ENCODE measurements at regions not wholly inside any gene's neighbourhood (a gene's known extent, or its start where the extent isn't known, plus 50 kb on each side); places are given as distances from the start of the nearest gene placed in this dataset.
"Not testable (repeated sequence)": the region's sequence is repeated elsewhere in the genome, so short reads cannot be mapped to it uniquely, and the experiment has no call there.

DNA sequence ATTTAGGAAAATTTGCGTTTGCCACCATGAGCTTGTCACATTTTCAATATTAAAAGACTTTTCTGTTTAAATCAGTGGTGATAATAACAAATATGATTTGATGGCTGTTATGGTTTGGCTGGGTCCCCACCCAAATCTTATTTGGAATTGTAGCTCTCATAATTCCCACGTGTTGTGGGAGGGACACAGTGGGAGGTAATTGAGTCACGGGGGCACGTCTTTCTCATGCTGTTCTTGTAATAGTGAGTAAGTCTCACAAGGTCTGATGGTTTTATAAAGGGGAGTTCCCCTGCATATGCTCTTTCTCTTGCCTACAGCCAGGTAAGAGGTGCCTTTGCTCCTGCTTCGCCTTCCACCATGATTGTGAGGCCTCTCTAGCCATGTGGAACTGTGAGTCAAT lies 83.4 kb upstream of the RGPD4 start:
- Histone ChIP-seq H3K27ac (no peak overlapping the region), H3K36me3 (replicated peaks; ENCODE audit: insufficient read depth, low read depth) (no peaks in the 10 kb centered on the region), H2AFZ (no peak overlapping the region), H3K4me1 (ENCODE audit: insufficient read depth) (no peaks in the 10 kb centered on the region), H3K27me3 (no peaks in the 10 kb centered on the region), H3K9me3 (ENCODE audit: low read depth) (no peaks in the 10 kb centered on the region), H4K20me1 (ENCODE audit: insufficient read depth, poor library complexity, severe bottlenecking) (no peaks in the 10 kb centered on the region), H3K4me2 (no peak overlapping the region), H3K4me3 (no peak overlapping the region), H3K79me2 (no peaks in the 10 kb centered on the region), H3K9me2 (replicated peaks; ENCODE audit: insufficient read depth) (no peaks in the 10 kb centered on the region)
- no peak for DNase-seq (ENCODE audit: low spot score)
- no peak for TF ChIP-seq EZH2phosphoT487 (IDR thresholded peaks at IDR 0.05; ENCODE audit: low read depth, severe bottlenecking, unreplicated experiment)
- no peak for TF ChIP-seq EZH2 (IDR thresholded peaks at IDR 0.05; ENCODE audit: borderline replicate concordance)
- TF ChIP-seq, protein P1, sequence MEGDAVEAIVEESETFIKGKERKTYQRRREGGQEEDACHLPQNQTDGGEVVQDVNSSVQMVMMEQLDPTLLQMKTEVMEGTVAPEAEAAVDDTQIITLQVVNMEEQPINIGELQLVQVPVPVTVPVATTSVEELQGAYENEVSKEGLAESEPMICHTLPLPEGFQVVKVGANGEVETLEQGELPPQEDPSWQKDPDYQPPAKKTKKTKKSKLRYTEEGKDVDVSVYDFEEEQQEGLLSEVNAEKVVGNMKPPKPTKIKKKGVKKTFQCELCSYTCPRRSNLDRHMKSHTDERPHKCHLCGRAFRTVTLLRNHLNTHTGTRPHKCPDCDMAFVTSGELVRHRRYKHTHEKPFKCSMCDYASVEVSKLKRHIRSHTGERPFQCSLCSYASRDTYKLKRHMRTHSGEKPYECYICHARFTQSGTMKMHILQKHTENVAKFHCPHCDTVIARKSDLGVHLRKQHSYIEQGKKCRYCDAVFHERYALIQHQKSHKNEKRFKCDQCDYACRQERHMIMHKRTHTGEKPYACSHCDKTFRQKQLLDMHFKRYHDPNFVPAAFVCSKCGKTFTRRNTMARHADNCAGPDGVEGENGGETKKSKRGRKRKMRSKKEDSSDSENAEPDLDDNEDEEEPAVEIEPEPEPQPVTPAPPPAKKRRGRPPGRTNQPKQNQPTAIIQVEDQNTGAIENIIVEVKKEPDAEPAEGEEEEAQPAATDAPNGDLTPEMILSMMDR (IDR thresholded peaks at IDR 0.05; ENCODE audit: poor library complexity), result no peak
- WGBS (ENCODE audit: low lambda C conversion rate, missing lambda C conversion rate), result 80% methylated on average over 5 of the region's 5 CpGs

DNA sequence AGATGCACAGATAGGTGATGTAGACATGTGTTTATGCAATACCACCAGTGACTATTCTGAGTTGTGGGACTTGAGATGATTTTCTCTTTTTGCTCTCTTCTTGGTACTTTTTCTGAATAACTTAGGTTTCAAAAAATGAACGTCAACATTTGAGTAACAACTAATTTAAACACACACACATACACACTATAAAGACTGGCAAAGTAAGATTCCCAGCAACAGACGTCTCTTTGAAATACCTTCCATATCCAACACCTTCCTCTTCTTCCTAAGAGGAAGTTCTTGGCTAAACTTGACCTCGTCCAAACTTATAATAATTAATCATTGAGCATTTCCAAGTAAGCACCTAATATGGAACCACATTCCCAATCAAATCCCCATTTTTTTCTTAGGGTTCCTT lies 81.6 kb upstream of the RGPD4 start:
- no peaks in the 10 kb centered on the region for H4K20me1 ChIP-seq (ENCODE audit: insufficient read depth, poor library complexity, severe bottlenecking)
- no peaks in the 10 kb centered on the region for H3K79me2 ChIP-seq
- no peaks in the 10 kb centered on the region for H3K36me3 ChIP-seq (replicated peaks; ENCODE audit: insufficient read depth, low read depth)
- no peaks in the 10 kb centered on the region for H3K9me2 ChIP-seq (replicated peaks; ENCODE audit: insufficient read depth)
- H3K4me1 ChIP-seq (ENCODE audit: insufficient read depth), result no peaks in the 10 kb centered on the region
- TF ChIP-seq EZH2phosphoT487 (IDR thresholded peaks at IDR 0.05; ENCODE audit: low read depth, severe bottlenecking, unreplicated experiment) (no peak), EZH2 (IDR thresholded peaks at IDR 0.05; ENCODE audit: borderline replicate concordance) (no peak)
- TF ChIP-seq, protein P1 (IDR thresholded peaks at IDR 0.05; ENCODE audit: poor library complexity), result no peak
- 89% methylated on average over 3 of the region's 3 CpGs for WGBS (ENCODE audit: low lambda C conversion rate, missing lambda C conversion rate)
- no peak overlapping the region for H3K27ac ChIP-seq
- H3K4me3 ChIP-seq, result no peak overlapping the region
- H3K4me2 ChIP-seq, result no peak overlapping the region
- H2AFZ ChIP-seq, result no peak overlapping the region
- no peaks in the 10 kb centered on the region for H3K27me3 ChIP-seq
- H3K9me3 ChIP-seq (ENCODE audit: low read depth), result no peaks in the 10 kb centered on the region
- no peak for DNase-seq (ENCODE audit: low spot score)

DNA sequence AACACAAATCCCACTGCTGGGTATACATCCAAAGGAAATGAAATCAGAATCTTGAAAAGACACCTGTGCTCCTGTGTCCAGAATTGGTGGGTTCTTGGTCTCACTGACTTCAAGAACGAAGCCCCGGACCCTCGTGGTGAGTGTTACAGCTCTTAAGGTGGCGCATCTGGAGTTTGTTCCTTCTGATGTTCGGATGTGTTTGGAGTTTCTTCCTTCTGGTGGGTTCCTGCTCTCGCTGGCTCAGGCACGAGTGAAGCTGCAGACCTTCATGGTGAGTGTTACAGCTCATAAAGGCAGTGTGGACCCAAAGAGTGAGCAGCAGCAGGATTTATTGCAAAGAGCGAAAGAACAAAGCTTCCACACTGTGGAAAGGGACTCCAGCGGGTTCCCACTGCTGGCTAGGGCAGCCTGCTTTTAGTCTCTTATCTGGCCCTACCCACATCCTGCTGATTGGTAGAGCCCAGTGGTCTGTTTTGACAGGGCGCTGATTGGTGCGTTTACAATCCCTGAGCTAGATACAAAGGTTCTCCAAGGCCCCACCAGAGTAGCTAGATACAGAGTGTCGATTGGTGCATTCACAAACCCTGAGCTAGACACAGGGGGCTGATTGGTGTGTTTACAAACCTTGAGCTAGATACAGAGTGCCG lies 80.0 kb upstream of the RGPD4 start:
- H3K4me2 ChIP-seq; H3K79me2 ChIP-seq; H2AFZ ChIP-seq; H3K4me1 ChIP-seq (ENCODE audit: insufficient read depth); H3K9me3 ChIP-seq (ENCODE audit: low read depth); DNase-seq (ENCODE audit: low spot score); H3K27ac ChIP-seq; H3K27me3 ChIP-seq; H4K20me1 ChIP-seq (ENCODE audit: insufficient read depth, poor library complexity, severe bottlenecking); H3K4me3 ChIP-seq; H3K9me2 ChIP-seq (replicated peaks; ENCODE audit: insufficient read depth); H3K36me3 ChIP-seq (replicated peaks; ENCODE audit: insufficient read depth, low read depth): not testable (repeated sequence)
- WGBS (ENCODE audit: low lambda C conversion rate, missing lambda C conversion rate), result 92% methylated on average over 13 of the region's 13 CpGs

DNA sequence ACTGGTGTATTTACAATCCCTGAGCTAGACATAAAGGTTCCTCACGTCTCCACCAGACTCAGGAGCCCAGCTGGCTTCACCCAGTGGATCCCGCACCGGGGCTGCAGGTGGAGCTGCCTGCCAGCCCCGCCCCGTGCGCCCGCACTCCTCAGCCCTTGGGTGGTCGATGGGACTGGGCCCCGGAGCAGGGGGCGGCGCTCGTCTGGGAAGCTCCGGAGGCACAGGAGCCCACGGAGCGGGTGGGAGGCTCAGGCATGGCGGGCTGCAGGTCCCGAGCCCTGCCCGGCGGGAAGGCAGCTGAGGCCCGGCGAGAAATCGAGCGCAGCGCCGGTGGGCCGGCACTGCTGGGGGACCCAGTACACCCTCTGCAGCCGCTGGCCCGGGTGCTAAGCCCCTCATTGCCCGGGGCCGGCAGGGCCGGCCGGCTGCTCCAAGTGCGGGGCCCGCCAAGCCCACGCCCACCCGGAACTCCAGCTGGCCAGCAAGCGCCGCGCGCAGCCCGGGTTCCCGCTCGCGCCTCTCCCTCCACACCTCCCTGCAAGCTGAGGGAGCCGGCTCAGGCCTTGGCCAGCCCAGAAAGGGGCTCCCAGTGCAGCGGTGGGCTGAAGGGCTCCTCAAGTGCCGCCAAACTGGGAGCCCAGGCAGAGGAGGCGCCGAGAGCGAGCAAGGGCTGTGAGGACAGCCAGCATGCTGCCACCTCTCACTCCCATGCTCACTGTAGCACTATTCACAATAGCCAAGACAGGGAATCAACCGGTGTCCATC lies 79.3 kb upstream of the RGPD4 start:
- H3K4me1 ChIP-seq (ENCODE audit: insufficient read depth); H3K9me2 ChIP-seq (replicated peaks; ENCODE audit: insufficient read depth); DNase-seq (ENCODE audit: low spot score); H3K9me3 ChIP-seq (ENCODE audit: low read depth); H3K4me3 ChIP-seq; H4K20me1 ChIP-seq (ENCODE audit: insufficient read depth, poor library complexity, severe bottlenecking); H3K79me2 ChIP-seq; H3K4me2 ChIP-seq; H3K27ac ChIP-seq; H2AFZ ChIP-seq; H3K27me3 ChIP-seq; H3K36me3 ChIP-seq (replicated peaks; ENCODE audit: insufficient read depth, low read depth): not testable (repeated sequence)
- 97% methylated on average over 34 of the region's 51 CpGs for WGBS (ENCODE audit: low lambda C conversion rate, missing lambda C conversion rate)

Data from hepatocyte (in vitro differentiated cells).